GM12878 (cell line): ENCODE measurements at regions not wholly inside any gene's neighbourhood (a gene's known extent, or its start where the extent isn't known, plus 50 kb on each side); places are given as distances from the start of the nearest gene placed in this dataset.

Experiments used
- EGR1 ChIP-seq, 2 experiments: IDR thresholded peaks; 1 replicate in 1 of 2; 2 replicates in 1 of 2; pipeline ENCODE4 v1.6.1; 2011 to 2012; ENCODE audit warnings: low read depth in 2 of 2, low read length in 2 of 2, borderline replicate concordance in 1 of 2, mild to moderate bottlenecking in 1 of 2, moderate library complexity in 1 of 2
- MXI1 ChIP-seq: fragments of 150-350 bp; IDR thresholded peaks from 2 replicates; pipeline ENCODE4 v1.6.1; 2011; ENCODE audit warnings: low read depth, mild to moderate bottlenecking, inconsistent platforms, low read length, improper control_type of control experiment
- POLR2A ChIP-seq: IDR thresholded peaks from 2 replicates; pipeline ENCODE4 v1.6.1; 2011; ENCODE audit warnings: low read depth, mild to moderate bottlenecking, low read length
- USF1 ChIP-seq: IDR thresholded peaks from 2 replicates; pipeline ENCODE4 v1.6.1; 2011; ENCODE audit warnings: borderline replicate concordance, low read depth, mild to moderate bottlenecking, moderate library complexity, mixed read lengths, low read length; ENCODE audit not compliant: insufficient read depth; ENCODE audit errors: extremely low read length
- ZNF384 ChIP-seq: IDR thresholded peaks from 2 replicates; pipeline ENCODE4 v1.6.1; 2012; ENCODE audit warnings: low read depth, mild to moderate bottlenecking, low read length, improper control_type of control experiment, borderline replicate concordance

DNA sequence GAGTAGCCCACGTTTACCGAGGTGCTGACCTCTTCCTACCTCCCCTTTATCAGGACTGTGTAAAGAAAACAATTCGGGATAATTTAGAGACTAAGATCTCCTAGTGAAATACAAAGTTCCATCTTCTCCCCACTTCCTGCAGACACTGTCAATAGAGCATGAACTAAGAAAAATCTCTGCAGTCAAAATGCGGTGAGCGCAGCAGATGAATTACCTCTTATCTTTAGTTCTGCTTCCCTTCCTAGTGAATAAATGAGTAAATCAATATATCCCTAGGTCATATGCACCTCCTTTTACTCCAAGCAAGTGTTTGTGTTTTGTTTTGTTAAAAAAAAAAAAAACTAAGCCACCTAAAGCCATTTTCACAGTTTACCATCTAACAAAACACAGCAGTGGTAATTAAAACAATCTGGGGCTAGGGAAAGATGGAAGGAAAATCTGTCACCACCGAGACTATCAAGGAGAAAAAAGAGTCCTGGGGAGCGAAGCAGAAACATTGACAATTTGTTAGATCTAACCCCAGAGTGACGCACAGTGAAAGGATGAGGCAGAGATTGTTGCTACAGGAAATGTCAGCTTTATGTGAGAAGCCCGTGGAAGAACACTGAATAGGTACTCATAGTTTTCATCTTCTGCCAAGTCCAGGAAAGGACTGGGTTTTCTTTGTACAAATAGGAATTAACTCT is 159.4 kb upstream of the SPTLC3 start:
- no peak for TF ChIP-seq EGR1 (IDR thresholded peaks at IDR 0.05; ENCODE audit: borderline replicate concordance in 1 of 2, low read depth in 2 of 2, low read length in 2 of 2)
- TF ChIP-seq USF1: no peak
- TF ChIP-seq ZNF384: no peak
- no peak for TF ChIP-seq MXI1
- no peak for TF ChIP-seq POLR2A
